ENCODE measurements at regions not wholly inside any gene's neighbourhood (a gene's known extent, or its start where the extent isn't known, plus 50 kb on each side); places are given as distances from the start of the nearest gene placed in this dataset.

DNA sequence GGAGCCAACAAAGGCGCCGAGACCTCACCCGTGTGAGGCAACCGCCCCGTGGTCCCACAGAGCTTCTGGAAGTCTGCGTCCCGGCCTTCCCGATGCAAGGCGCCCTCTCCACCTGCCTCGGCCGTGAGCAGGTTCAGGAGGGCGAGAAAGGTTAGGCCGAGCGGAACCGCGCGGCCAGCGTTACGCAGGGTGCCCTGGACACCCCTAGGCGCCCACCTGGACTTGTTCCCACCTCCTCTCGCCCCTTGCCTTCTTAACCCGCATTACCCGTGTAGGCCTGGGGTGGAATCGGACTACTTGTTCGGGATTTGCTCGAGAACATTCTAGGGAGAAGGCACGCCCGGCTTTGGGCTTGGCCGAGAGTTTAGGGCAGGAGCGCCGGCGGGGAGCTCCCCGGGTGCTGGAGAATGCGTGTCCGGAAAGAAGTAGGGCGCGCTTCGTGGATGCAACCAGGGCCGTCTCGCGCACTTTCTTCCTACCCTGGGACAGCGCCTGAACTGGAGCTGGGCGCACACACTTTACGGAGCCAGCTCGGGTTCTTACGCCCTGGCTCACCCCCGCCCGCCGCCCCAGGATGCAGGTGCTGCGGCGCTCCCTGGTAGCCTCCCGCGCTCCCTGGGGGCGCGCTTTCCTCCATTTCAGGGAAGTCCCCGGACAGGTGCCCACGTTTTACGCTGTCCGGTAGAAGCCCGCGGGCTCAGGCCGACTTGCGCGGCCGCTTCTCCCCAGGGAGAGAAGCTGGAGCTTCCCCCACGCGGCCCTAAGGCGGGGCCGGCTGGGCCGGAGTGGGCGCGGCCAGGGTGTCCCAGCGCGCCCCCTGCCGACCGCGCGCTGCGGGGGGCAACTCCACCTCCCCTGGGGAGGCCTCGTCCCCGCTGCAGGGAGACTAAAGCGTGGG is 74.5 kb downstream of the INSIG1 start:
- no peaks in the 10 kb centered on the region for H3K9me3 ChIP-seq (ENCODE audit: control insufficient read depth, low read depth, low read length)
- TF ChIP-seq, protein P1, sequence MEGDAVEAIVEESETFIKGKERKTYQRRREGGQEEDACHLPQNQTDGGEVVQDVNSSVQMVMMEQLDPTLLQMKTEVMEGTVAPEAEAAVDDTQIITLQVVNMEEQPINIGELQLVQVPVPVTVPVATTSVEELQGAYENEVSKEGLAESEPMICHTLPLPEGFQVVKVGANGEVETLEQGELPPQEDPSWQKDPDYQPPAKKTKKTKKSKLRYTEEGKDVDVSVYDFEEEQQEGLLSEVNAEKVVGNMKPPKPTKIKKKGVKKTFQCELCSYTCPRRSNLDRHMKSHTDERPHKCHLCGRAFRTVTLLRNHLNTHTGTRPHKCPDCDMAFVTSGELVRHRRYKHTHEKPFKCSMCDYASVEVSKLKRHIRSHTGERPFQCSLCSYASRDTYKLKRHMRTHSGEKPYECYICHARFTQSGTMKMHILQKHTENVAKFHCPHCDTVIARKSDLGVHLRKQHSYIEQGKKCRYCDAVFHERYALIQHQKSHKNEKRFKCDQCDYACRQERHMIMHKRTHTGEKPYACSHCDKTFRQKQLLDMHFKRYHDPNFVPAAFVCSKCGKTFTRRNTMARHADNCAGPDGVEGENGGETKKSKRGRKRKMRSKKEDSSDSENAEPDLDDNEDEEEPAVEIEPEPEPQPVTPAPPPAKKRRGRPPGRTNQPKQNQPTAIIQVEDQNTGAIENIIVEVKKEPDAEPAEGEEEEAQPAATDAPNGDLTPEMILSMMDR (optimal IDR thresholded peaks at IDR 0.05 in 1 of 3, IDR thresholded peaks at IDR 0.05 in 1 of 3, conservative IDR thresholded peaks at IDR 0.05 in 1 of 3; ENCODE audit: extremely low read depth in 1 of 3, insufficient read depth in 2 of 3, low read length in 3 of 3) = peak; percentile 23 to 65 (median 54)
- peak; percentile 79 for TF ChIP-seq EZH2 (IDR thresholded peaks at IDR 0.05; ENCODE audit: low read length)
- H3K4me2 ChIP-seq (ENCODE audit: control insufficient read depth, extremely low read depth, insufficient read depth, low read depth, low read length) = peak overlapping the region; percentile 37
- H3K9me1 ChIP-seq (ENCODE audit: control insufficient read depth, extremely low read depth, insufficient read depth, low read length) = no peaks in the 10 kb centered on the region
- dilution Hi-C loops (cut with MboI; ENCODE audit: extremely low pct_ligation_motif_present, low sequenced_read_pairs) = no loop called here
- no peaks in the 10 kb centered on the region for H3K79me2 ChIP-seq (ENCODE audit: control insufficient read depth, insufficient read depth, low read length)
- no peak overlapping the region for H3K27ac ChIP-seq (ENCODE audit: control insufficient read depth, insufficient read depth, low read length)
- no peak overlapping the region for H2AFZ ChIP-seq (ENCODE audit: control insufficient read depth, low read length)
- H3K36me3 ChIP-seq (ENCODE audit: control insufficient read depth in 2 of 2, extremely low read depth in 1 of 2, insufficient read depth in 2 of 2, low read length in 2 of 2) = no peaks in the 10 kb centered on the region
- DNase-seq (ENCODE audit: low read depth, low spot score) = no peak
- H3K27me3 ChIP-seq (ENCODE audit: control insufficient read depth, extremely low read depth, insufficient read depth, low read length) = peaks cover 62% of the 10 kb centered on the region
- H3K4me3 ChIP-seq (ENCODE audit: control insufficient read depth in 2 of 3, extremely low read depth in 1 of 3, insufficient read depth in 2 of 3, low read depth in 1 of 3, low read length in 3 of 3) = peak overlapping the region; percentile 9 to 34 (median 18)
- H3K4me1 ChIP-seq (ENCODE audit: control insufficient read depth, extremely low read depth, insufficient read depth, low read length) = peaks cover 20% of the 10 kb centered on the region
- H3K9ac ChIP-seq (ENCODE audit: control insufficient read depth, extremely low read depth, insufficient read depth, low read length) = no peak overlapping the region
- peaks cover 3% of the 10 kb centered on the region for H4K20me1 ChIP-seq (ENCODE audit: control insufficient read depth, extremely low read depth, insufficient read depth, low read length)
- FAIRE-seq = no peak

DNA sequence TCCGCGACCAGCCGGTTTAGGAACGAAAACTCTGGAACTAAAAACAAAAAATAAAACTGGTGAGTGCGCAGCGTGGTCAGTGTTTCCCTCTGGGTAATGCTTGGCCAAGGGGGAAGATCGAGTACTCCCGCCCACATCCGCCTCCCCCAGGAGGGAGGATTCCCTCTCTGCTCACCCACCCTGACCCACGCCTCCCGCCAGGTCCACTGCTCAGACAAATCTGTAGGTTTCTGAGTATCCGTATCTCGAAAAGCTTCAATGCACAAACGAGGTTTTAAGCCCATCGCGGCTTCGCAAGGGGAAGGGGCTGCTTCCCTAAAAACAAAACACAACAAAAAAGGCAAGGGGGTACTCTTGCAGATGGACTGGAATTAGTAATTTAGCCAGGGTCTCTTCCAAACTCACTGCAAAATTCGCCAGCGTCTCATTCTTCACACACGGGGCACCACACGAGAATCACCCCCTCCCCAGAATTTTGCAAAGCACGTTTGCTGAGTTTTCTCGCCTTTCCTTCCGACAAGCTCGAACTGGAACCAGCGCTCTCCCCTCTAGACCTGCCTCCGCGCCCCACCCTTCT is 75.2 kb downstream of the INSIG1 start:
- Histone ChIP-seq H2AFZ (ENCODE audit: control insufficient read depth, low read length) (no peak overlapping the region), H3K9me3 (ENCODE audit: control insufficient read depth, low read depth, low read length) (no peaks in the 10 kb centered on the region), H3K27me3 (ENCODE audit: control insufficient read depth, extremely low read depth, insufficient read depth, low read length) (peaks cover 70% of the 10 kb centered on the region), H3K9me1 (ENCODE audit: control insufficient read depth, extremely low read depth, insufficient read depth, low read length) (no peaks in the 10 kb centered on the region), H3K4me2 (ENCODE audit: control insufficient read depth, extremely low read depth, insufficient read depth, low read depth, low read length) (peak overlapping the region; percentile 51), H4K20me1 (ENCODE audit: control insufficient read depth, extremely low read depth, insufficient read depth, low read length) (peaks cover 3% of the 10 kb centered on the region), H3K4me3 (ENCODE audit: control insufficient read depth in 2 of 3, extremely low read depth in 1 of 3, insufficient read depth in 2 of 3, low read depth in 1 of 3, low read length in 3 of 3) (peak overlapping the region in 2 of 3 experiments; percentile 18 to 20), H3K79me2 (ENCODE audit: control insufficient read depth, insufficient read depth, low read length) (no peaks in the 10 kb centered on the region), H3K4me1 (ENCODE audit: control insufficient read depth, extremely low read depth, insufficient read depth, low read length) (peaks cover 20% of the 10 kb centered on the region), H3K9ac (ENCODE audit: control insufficient read depth, extremely low read depth, insufficient read depth, low read length) (no peak overlapping the region), H3K36me3 (ENCODE audit: control insufficient read depth in 2 of 2, extremely low read depth in 1 of 2, insufficient read depth in 2 of 2, low read length in 2 of 2) (no peaks in the 10 kb centered on the region), H3K27ac (ENCODE audit: control insufficient read depth, insufficient read depth, low read length) (no peak overlapping the region)
- TF ChIP-seq, protein P1 (optimal IDR thresholded peaks at IDR 0.05 in 1 of 3, IDR thresholded peaks at IDR 0.05 in 1 of 3, conservative IDR thresholded peaks at IDR 0.05 in 1 of 3; ENCODE audit: extremely low read depth in 1 of 3, insufficient read depth in 2 of 3, low read length in 3 of 3) = no peak
- TF ChIP-seq EZH2 (IDR thresholded peaks at IDR 0.05; ENCODE audit: low read length) = no peak
- DNase-seq (ENCODE audit: low read depth, low spot score) = no peak
- dilution Hi-C loops (cut with MboI; ENCODE audit: extremely low pct_ligation_motif_present, low sequenced_read_pairs) = no loop called here
- FAIRE-seq = no peak
